T-helper 2 cell treated with Interferon-gamma antibody and Interleukin-4, amounts not matched to agents 5 μg/mL and 100 μg/mL, for 36 hours (primary cell): ENCODE measurements at regions not wholly inside any gene's neighbourhood (a gene's known extent, or its start where the extent isn't known, plus 50 kb on each side); places are given as distances from the start of the nearest gene placed in this dataset.

Source experiments
- DNase-seq: peaks from one replicate; pipeline ENCODE4 v3.0.0; 2021; ENCODE audit warnings: low spot score
- H3K27ac Mint-ChIP-seq: one replicate; pipeline ENCODE4 v1.8.0; 2021; ENCODE audit warnings: mild to moderate bottlenecking, mixed read lengths
- H3K27me3 Mint-ChIP-seq: one replicate; pipeline ENCODE4 v1.8.0; 2021; ENCODE audit warnings: low read depth, mixed read lengths
- H3K36me3 Mint-ChIP-seq: one replicate; pipeline ENCODE4 v1.8.0; 2021; ENCODE audit warnings: low read depth, mixed read lengths
- H3K4me1 Mint-ChIP-seq: one replicate; pipeline ENCODE4 v1.8.0; 2021; ENCODE audit warnings: low read depth, mixed read lengths
- H3K4me3 Mint-ChIP-seq: one replicate; pipeline ENCODE4 v1.8.0; 2022; ENCODE audit warnings: mild to moderate bottlenecking, moderate library complexity, mixed read lengths
- H3K9me3 Mint-ChIP-seq: one replicate; pipeline ENCODE4 v1.8.0; 2021; ENCODE audit warnings: mixed read lengths

DNA sequence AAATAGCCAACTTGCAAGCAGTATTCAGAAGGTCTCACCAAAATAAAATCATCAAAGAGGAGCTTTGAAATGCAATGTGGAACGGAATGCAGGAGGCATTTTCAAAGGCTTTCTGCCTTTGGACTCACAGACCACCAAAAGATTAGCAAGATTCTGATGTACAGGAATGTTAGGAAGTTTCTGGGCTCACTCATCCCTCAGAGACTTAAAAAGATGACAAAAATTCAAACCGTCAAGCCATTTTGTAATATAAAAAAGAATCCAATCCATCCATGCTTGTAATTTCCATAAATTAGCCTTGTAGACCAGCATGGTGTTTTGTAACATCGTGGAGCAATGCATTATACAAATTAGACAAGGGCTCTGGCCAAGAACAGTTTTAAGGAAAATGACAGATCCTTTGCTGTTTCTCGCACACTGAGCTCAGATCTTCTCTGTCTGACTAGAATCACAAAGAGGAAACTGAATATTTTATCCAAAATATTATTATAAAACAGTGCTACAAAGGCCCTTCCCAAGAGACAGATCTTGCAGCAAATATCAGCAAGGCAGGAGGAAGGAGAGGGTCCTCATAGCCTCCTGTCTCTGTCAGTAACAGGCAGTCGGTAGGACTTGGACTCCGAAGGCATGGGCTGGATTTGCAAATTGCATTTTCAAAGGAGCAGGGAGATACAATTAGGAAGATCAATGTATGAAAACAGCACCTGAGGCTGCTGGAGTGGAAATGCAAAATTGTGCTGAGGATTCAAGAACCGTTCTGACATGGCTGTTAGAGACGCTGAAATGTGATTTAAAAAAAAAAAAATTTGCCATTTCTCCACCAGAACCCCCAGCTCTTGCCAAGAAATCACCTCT lies 57.4 kb upstream of the NRP1 start:
- H3K4me3 Mint-ChIP-seq = no peak overlapping the region
- peaks cover 14% of the 10 kb centered on the region for H3K27me3 Mint-ChIP-seq
- H3K9me3 Mint-ChIP-seq = no peaks in the 10 kb centered on the region
- no peaks in the 10 kb centered on the region for H3K36me3 Mint-ChIP-seq
- H3K4me1 Mint-ChIP-seq = no peaks in the 10 kb centered on the region
- DNase-seq = no peak
- no peak overlapping the region for H3K27ac Mint-ChIP-seq

DNA sequence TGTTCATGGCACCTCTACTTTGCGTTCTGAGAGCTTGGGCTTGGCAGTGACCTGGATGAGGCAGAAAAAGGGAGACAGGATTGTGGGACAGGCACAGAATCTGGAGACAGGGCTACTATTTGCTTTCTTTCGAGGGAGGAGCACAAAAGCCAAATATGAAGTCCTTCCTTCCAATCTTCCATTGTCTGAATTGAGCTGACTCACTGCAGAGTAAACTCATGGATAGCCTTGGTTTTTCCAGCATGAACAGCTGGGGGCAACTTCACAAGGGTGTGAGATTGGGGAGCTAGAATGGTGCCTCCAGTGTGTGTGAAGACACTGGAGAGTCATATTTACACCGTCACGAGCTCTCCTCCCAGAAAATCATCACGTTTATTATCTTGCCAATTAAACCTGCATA lies 55.6 kb upstream of the NRP1 start:
- H3K27ac Mint-ChIP-seq = no peak overlapping the region
- DNase-seq = no peak
- no peaks in the 10 kb centered on the region for H3K4me1 Mint-ChIP-seq
- H3K36me3 Mint-ChIP-seq = no peaks in the 10 kb centered on the region
- no peaks in the 10 kb centered on the region for H3K9me3 Mint-ChIP-seq
- H3K27me3 Mint-ChIP-seq = peaks cover 14% of the 10 kb centered on the region
- no peak overlapping the region for H3K4me3 Mint-ChIP-seq

DNA sequence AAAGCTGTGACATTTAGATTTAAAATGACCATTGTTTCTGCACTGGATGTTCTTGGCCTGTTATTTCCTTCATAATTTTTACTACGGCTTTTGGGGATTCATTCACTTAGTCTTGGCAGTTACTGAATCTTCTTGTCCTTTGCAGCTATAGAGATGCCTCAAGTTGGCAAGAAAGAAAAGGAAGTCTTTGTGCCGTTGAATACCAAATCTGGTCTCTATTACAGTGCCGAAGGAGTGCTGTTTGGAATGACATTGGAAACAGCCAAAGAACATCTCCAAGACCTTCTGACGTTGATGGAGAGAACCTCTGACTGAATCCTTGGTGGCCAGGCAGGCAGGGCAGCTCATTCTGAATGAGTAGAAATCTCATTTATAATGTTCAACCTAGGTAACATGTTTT lies 54.3 kb upstream of the NRP1 start:
- Mint-ChIP-seq H3K27ac (no peak overlapping the region), H3K4me1 (no peaks in the 10 kb centered on the region), H3K27me3 (peaks cover 14% of the 10 kb centered on the region), H3K9me3 (no peaks in the 10 kb centered on the region), H3K4me3 (no peak overlapping the region), H3K36me3 (no peaks in the 10 kb centered on the region)
- no peak for DNase-seq

DNA sequence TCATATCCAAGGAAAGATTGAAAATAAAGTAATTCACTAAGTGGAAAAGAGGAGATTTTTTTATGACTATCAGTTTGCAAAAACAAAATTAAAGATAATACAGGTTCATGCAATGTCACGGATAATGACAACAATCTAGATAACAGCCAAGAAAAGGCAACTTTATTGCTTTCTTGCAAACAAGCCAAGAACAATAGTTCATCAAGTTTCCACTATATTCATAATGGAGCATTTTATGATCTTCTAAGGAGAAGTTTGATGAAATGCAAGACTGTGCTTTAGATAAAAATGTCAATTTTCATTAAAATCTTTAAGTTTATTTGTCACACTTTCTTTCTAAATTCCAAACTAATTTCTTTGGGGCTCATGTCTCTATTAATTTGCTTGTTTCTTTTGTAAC lies 53.9 kb upstream of the NRP1 start:
- Mint-ChIP-seq H3K27ac (no peak overlapping the region), H3K4me1 (no peaks in the 10 kb centered on the region), H3K27me3 (peaks cover 16% of the 10 kb centered on the region), H3K36me3 (no peaks in the 10 kb centered on the region), H3K9me3 (no peaks in the 10 kb centered on the region), H3K4me3 (no peak overlapping the region)
- no peak for DNase-seq

DNA sequence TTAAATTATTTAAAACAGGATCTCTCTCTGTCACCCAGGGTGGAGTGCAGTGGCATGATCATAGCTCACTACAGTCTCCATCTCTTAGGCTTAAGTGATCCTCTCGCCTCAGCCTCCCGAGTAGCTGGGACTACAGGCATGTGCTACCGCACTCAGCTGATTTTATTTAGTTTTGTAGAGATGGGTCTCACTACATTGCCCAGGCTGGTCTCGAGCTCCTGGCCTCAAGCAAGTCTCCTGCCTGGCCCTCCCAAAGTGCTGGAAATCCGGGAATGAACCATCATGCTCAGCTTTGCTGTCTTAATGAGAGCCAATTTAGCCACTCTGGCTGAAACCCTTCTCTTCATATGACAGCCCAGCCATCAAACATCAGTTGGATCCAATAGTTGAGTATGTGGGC lies 53.3 kb upstream of the NRP1 start:
- Mint-ChIP-seq H3K4me1 (no peaks in the 10 kb centered on the region), H3K4me3 (no peak overlapping the region), H3K9me3 (no peaks in the 10 kb centered on the region), H3K36me3 (no peaks in the 10 kb centered on the region), H3K27ac (no peak overlapping the region), H3K27me3 (peaks cover 16% of the 10 kb centered on the region)
- no peak for DNase-seq

DNA sequence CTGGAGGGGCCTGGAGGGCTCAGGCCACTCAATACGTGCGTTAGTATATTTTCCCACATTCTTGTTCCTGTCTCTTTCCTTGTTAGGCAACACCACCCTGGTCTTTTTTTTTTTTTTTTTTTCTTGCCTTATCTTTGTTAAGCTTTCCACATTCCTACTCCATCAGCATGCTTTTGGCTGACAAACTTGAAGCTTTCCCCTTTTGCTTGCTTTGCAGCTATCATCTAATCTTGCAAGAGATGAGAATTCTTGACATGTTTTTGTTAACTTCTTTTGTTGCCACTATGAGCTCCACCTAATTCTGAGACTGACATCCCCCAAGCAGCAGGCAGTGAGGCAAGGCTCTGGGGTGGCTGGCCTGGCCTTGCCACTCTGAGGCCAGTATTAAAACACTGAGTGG lies 52.5 kb upstream of the NRP1 start:
- no peaks in the 10 kb centered on the region for H3K9me3 Mint-ChIP-seq
- no peak for DNase-seq
- H3K27ac Mint-ChIP-seq = no peak overlapping the region
- H3K27me3 Mint-ChIP-seq = peaks cover 16% of the 10 kb centered on the region
- H3K4me3 Mint-ChIP-seq = no peak overlapping the region
- H3K4me1 Mint-ChIP-seq = no peaks in the 10 kb centered on the region
- H3K36me3 Mint-ChIP-seq = no peaks in the 10 kb centered on the region

DNA sequence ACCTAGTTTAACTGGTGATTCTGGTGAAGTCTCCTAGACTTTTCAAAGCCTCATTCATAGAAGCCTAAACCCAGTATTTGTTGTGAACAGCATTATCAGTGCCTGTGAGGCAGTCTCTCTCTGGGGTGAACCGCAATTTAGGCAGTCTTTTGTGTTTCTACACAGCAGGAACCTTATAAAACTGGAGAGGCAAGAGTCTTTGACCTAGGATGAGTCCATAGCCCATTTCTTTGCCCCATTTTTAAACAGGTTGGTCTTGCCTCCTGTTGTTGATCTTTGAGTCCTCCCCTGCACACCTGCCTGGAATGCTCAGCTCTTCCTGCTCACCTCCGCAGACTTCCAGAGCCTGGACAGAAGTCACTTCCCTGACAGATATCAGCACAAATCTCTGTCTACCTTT lies 51.2 kb upstream of the NRP1 start:
- Mint-ChIP-seq H3K4me3 (no peak overlapping the region), H3K36me3 (no peaks in the 10 kb centered on the region), H3K4me1 (no peaks in the 10 kb centered on the region), H3K9me3 (no peaks in the 10 kb centered on the region), H3K27ac (no peak overlapping the region), H3K27me3 (peaks cover 14% of the 10 kb centered on the region)
- DNase-seq = no peak

DNA sequence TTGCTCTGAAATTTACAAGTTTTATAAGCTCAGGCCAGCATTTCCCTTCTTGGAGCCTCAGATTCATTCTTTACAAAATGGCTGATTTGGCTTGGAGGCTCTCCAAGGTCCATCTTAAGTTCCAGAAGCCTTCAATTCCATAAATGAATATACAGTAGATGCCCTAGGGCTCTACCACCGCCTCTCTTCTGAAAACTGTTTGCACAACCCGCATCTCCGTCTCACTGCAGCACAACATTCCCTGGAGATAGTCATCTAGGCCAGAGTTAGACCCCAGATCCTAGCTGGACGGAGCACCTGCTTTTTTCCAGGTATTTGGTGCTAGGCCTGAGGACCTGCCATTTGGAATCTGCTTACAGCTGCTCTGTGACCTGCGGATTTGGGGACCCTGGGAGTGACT lies 50.5 kb upstream of the NRP1 start:
- Mint-ChIP-seq H3K27ac (no peak overlapping the region), H3K4me3 (no peak overlapping the region), H3K4me1 (no peaks in the 10 kb centered on the region), H3K9me3 (no peaks in the 10 kb centered on the region), H3K36me3 (no peaks in the 10 kb centered on the region), H3K27me3 (peaks cover 8% of the 10 kb centered on the region)
- DNase-seq = no peak
